GM19397 (cell line): ENCODE measurements at regions not wholly inside any gene's neighbourhood (a gene's known extent, or its start where the extent isn't known, plus 50 kb on each side); places are given as distances from the start of the nearest gene placed in this dataset.
"Not testable (repeated sequence)": the region's sequence is repeated elsewhere in the genome, so short reads cannot be mapped to it uniquely, and the experiment has no call there.

Source experiments
- ATAC-seq: cut with Tn5 transposase; IDR thresholded peaks from one replicate; pipeline ENCODE4 v1.9.1; 2021; ENCODE audit warnings: mild to moderate bottlenecking, moderate library complexity; ENCODE audit not compliant: unreplicated experiment

GRCh38 chrX:74085642-74086236 lies 218.2 kb upstream of the ZCCHC13 start:
- ATAC-seq = no peak

GRCh38 chrX:74080165-74080564 lies 223.8 kb upstream of the ZCCHC13 start:
- ATAC-seq = no peak

GRCh38 chrX:74065831-74066390 lies 213.4 kb upstream of the XIST start:
- ATAC-seq = no peak

DNA sequence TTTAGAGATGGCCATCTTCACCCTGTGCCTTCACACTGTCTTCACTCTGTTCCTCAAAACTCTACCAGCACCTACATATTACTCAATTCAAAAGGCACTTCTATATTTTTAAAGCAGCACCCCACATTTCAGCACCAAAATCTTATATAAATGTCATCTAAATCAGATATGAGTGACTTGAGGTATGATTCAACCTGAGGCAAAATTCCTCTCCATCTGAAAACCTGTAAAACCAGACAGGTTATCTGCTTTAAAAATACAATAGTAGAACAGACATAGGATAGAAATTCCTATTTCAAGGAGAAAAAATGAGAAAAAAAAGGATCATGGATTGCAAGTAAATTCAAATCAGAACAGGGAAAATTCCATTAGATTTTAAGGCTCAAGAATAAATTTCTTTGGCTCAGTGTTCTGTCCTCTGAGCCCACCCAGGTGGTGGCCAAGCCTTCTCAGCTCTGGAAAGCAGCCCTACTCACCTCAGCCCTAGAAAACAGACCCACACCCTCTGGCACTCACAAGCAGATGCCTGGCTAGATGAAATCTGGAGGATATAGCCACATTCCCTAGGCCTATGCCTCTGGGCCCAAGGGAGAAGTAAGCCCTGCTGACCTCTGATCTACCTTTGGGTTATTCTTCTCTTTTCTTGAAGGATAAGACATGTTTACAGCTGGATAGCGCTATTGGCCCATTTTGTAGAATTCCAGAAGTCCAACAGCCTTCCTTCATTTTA lies 211.1 kb upstream of the XIST start:
- ATAC-seq = no peak

DNA sequence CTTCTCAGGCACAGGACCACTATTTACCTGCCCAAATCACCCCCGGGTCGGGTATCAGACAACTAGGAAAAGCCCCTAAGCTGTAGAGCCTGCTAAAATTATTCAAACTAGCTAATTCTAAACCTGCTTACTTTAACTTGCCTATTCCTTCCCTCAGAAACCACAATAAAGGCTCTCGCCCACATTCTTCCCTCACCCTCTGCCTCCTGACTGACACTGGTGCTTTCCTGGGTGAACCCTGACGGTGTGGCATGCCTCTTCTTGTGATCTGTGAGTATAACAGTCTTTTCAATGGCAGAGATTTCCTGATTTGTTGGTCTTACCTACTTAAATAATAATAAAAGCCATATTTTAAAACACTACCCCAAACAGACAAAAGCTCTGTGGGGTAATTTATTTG lies 209.4 kb upstream of the XIST start:
- ATAC-seq = no peak

GRCh38 chrX:74049126-74049525 lies 196.6 kb upstream of the XIST start:
- no peak for ATAC-seq

DNA sequence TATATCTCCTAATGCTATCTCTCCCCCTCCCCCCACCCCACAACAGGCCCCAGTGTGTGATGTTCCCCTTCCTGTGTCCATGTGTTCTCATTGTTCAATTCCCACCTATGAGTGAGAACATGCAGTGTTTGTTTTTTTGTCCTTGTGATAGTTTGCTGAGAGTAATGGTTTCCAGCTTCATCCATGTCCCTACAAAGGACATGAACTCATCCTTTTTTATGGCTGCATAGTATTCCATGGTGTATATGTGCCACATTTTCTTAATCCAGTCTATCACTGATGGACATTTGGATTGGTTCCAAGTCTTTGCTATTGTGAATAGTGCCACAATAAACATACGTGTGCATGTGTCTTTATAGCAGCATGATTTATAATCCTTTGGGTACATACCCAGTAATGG lies 181.6 kb upstream of the XIST start:
- ATAC-seq = not testable (repeated sequence)

GRCh38 chrX:74031527-74031926 lies 179.0 kb upstream of the XIST start:
- ATAC-seq = not testable (repeated sequence)

DNA sequence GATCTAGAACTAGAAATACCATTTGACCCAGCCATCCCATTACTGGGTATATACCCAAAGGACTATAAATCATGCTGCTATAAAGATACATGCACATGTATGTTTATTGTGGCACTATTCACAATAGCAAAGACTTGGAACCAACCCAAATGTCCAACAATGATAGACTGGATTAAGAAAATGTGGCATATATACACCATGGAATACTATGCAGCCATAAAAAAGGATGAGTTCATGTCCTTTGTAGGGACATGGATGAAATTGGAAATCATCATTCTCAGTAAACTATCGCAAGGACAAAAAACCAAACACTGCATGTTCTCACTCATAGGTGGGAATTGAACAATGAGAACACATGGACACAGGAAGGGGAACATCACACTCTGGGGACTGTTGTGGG lies 178.3 kb upstream of the XIST start:
- ATAC-seq = not testable (repeated sequence)

GRCh38 chrX:74025145-74025544 lies 172.6 kb upstream of the XIST start:
- ATAC-seq = not testable (repeated sequence)

DNA sequence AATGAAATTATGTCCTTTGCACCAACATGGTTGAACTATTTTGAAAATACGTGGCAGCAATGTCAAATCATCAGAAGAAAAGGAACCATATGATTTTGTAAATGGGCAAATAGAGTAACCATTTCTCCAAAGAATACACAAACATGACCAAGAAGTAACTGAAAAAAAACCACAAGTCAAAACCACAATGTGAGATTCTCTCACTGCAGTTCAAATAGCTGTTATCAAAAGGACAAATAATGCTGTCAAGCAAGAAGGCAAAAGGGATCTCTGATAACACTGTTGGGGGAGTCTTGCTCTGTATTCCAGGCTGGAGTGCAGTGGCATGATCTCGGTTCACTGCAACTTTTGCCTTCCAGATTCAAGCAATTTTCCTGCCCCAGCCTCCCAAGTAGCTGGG lies 170.7 kb upstream of the XIST start:
- ATAC-seq = no peak

GRCh38 chrX:74018253-74018652 lies 165.7 kb upstream of the XIST start:
- no peak for ATAC-seq

DNA sequence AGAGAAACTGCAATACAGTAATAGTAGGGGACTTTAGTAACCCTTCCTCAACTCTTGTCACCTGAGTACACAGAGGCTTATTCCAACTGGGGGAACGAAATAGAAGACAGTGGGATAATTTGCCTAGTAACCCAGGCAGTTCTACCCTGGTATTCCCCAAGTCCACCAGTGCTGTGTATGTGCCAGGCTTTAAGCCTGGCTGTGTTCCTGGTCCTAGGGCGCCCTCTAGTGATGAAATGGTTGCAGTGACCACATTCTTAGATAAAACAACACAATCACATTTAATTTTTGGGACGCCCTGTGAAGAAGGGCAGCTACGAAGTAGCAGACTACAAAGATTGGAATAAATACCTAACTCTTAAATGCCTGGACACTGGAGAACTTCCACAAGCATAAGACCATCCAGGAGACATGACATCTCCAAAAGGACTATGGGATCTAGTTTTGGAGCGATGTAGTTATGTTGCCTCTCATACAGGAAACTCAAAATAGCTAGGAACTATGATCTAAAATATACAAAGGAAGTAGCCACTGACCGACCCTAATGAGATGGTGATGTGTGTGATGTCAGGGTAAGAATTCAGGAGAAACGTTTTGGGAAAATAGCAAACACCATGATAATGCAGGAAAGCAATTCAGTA lies 163.0 kb upstream of the XIST start:
- ATAC-seq = peak; percentile 95

- no peak for ATAC-seq
Observed at GRCh38 chrX:74009041-74009440, 156.5 kb upstream of the XIST start.

GRCh38 chrX:73992019-73992418 lies 139.5 kb upstream of the XIST start:
- ATAC-seq = no peak

- ATAC-seq = no peak
Observed at GRCh38 chrX:73987166-73987565, 134.7 kb upstream of the XIST start.

- no peak for ATAC-seq
Observed at GRCh38 chrX:73979551-73980131, 127.1 kb upstream of the XIST start.

GRCh38 chrX:73977542-73978169 lies 125.1 kb upstream of the XIST start:
- no peak for ATAC-seq

DNA sequence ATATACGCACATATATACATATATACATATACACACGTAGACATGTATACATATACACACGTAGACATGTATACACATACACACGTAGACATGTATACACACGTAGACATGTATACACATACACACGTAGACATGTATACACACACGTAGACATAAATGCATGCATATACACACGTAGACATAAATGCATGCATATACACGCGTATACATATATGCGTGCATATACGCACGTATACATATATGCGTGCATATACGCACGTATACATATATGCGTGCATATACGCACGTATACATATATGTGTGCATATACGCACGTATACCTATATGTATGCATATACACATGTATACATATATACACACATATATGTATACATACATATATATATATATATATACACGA lies 114.9 kb upstream of the XIST start:
- ATAC-seq = not testable (repeated sequence)

GRCh38 chrX:73965833-73966232 lies 113.3 kb upstream of the XIST start:
- ATAC-seq = no peak

DNA sequence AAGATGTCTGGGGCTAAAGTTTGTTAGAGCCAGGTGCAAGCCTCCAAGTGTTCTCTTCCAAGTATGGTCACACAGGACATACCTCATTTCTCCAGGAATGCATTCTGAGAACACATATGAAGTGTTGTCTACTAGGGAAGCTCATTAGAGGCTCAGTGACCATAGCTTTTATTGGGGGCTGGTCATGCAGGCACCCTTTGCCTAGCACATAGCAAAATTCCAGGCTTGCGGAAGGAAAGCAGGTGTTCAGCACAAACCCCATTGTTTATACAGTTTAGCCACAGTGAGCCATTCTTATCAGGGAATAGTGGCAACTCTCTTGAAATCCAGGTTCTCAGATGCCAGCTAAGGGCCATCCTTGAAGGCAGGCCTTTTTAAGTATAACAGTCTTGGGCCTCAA lies 112.1 kb upstream of the XIST start:
- no peak for ATAC-seq
